ENCODE measurements at regions not wholly inside any gene's neighbourhood (a gene's known extent, or its start where the extent isn't known, plus 50 kb on each side); places are given as distances from the start of the nearest gene placed in this dataset.

DNA sequence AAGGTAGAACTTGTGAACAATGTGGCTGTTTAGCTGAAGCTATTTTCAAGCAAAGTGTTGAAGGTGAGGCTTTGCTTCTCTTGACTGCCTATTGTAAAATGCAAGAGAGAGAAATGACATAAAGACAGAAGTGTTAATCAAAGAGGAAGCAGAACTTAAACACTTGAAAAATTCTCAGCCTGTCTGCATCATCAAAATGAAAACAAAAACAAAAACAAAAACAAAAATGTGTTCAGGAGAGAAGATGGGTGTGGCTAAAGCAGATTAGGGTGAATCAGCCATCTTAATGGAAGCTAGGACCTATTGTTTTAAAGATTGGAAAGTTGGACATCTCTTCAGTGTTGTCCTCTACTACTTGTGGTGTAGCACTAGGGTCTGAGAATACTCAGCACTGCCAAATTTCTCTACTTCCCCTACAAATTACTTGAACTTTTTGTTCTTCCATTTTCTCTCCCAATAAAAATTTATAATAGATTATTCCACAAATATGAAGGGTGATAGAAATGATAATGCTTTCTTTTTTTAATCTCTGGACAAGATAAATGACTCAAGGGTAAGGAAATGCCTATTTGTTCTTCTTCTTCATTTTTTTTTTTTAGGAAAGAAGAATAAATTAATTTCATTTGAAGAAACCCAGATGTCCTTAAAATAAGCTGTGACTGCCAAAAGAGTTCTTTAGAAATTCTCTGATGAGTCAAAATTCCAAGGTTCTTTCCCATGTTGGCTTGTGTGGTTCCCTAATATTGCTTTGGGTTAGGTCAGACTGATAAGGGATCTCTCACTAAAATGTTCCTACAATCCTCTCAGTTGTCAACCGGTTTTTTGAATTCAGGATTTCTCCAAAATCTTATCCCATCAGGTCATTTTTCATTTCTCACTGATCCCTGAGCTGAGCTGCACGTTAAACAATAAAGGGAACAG lies 571.2 kb upstream of the ZEB2 start:
- TF ChIP-seq, protein P1, sequence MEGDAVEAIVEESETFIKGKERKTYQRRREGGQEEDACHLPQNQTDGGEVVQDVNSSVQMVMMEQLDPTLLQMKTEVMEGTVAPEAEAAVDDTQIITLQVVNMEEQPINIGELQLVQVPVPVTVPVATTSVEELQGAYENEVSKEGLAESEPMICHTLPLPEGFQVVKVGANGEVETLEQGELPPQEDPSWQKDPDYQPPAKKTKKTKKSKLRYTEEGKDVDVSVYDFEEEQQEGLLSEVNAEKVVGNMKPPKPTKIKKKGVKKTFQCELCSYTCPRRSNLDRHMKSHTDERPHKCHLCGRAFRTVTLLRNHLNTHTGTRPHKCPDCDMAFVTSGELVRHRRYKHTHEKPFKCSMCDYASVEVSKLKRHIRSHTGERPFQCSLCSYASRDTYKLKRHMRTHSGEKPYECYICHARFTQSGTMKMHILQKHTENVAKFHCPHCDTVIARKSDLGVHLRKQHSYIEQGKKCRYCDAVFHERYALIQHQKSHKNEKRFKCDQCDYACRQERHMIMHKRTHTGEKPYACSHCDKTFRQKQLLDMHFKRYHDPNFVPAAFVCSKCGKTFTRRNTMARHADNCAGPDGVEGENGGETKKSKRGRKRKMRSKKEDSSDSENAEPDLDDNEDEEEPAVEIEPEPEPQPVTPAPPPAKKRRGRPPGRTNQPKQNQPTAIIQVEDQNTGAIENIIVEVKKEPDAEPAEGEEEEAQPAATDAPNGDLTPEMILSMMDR (IDR thresholded peaks at IDR 0.05) = no peak
- Mint-ChIP-seq H3K4me3 (ENCODE audit: unreplicated experiment) (no peak overlapping the region), H3K27me3 (ENCODE audit: unreplicated experiment) (no peaks in the 10 kb centered on the region), H3K27ac (ENCODE audit: unreplicated experiment) (no peak overlapping the region), H3K9me3 (ENCODE audit: unreplicated experiment) (peaks cover 14% of the 10 kb centered on the region), H3K36me3 (ENCODE audit: unreplicated experiment) (peaks cover 6% of the 10 kb centered on the region), H3K4me1 (ENCODE audit: unreplicated experiment) (peaks cover 64% of the 10 kb centered on the region)
- DNase-seq (ENCODE audit: extremely low spot score, unreplicated experiment) = no peak

DNA sequence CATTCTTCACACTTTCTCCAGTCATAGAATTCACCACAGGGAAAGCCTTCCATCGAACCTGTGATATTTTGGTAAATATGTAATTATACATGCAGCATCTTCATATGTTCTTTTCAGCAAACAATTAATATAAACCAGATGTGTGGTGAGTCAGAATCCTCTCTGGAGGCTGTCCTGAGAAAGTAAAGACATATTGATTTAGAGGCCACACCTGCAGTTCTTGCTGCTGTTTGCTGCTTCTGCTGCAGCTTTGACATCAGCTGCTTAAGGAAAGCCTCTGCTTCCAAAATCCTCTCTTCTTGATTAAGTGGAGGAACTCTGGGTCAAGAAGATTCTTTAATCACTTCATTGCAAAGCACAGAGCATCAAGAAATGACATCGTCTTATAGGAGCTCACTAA lies 568.8 kb upstream of the ZEB2 start:
- peaks cover 6% of the 10 kb centered on the region for H3K36me3 Mint-ChIP-seq (ENCODE audit: unreplicated experiment)
- H3K4me3 Mint-ChIP-seq (ENCODE audit: unreplicated experiment) = no peak overlapping the region
- H3K4me1 Mint-ChIP-seq (ENCODE audit: unreplicated experiment) = peaks cover 59% of the 10 kb centered on the region
- H3K27me3 Mint-ChIP-seq (ENCODE audit: unreplicated experiment) = no peaks in the 10 kb centered on the region
- TF ChIP-seq, protein P1 (IDR thresholded peaks at IDR 0.05) = no peak
- DNase-seq (ENCODE audit: extremely low spot score, unreplicated experiment) = no peak
- no peak overlapping the region for H3K27ac Mint-ChIP-seq (ENCODE audit: unreplicated experiment)
- H3K9me3 Mint-ChIP-seq (ENCODE audit: unreplicated experiment) = peaks cover 6% of the 10 kb centered on the region

DNA sequence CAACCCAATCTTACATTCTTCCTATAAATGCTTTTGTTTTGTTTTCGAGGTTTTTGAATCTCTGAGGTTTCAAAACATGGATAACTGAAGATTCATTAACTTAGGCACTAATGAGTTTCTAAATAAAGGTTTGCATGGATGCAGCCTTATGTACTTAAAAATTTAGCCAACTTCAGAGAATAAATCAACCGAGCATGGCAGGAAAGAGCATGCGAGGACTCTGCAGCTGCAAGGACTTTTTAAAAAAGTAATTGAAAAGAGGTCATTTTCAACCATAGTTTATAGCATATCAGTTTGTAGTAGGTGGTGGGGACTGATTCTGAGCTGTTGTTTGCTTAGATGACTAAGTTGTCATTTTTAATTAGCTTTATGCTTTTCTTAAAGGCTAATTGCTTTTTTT lies 567.0 kb upstream of the ZEB2 start:
- H3K36me3 Mint-ChIP-seq (ENCODE audit: unreplicated experiment) = peaks cover 6% of the 10 kb centered on the region
- TF ChIP-seq, protein P1 (IDR thresholded peaks at IDR 0.05) = no peak
- peaks cover 6% of the 10 kb centered on the region for H3K9me3 Mint-ChIP-seq (ENCODE audit: unreplicated experiment)

DNA sequence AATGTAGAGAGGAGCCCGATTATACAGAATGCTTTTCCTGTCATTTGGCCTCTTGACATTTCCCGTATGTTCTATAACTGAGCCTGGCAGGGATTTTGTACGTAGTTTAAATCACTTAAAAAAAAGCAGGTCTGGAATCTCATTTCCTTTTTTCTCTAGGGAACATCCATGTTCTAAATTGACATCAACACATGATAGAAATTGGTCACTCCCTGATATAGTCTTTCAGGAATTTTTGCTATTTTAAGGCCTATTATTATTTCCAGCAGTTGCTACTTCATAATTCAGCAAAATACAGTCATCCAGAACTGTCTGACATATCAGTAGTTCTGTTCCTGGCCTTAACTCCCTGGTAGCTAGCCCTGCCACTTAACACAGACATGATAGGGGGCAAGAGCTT lies 565.7 kb upstream of the ZEB2 start:
- TF ChIP-seq, protein P1 (IDR thresholded peaks at IDR 0.05) = no peak
- Mint-ChIP-seq H3K4me1 (ENCODE audit: unreplicated experiment) (peaks cover 43% of the 10 kb centered on the region), H3K27me3 (ENCODE audit: unreplicated experiment) (no peaks in the 10 kb centered on the region), H3K27ac (ENCODE audit: unreplicated experiment) (peak overlapping the region; percentile 78), H3K4me3 (ENCODE audit: unreplicated experiment) (no peak overlapping the region), H3K9me3 (ENCODE audit: unreplicated experiment) (peaks cover 2% of the 10 kb centered on the region), H3K36me3 (ENCODE audit: unreplicated experiment) (peaks cover 3% of the 10 kb centered on the region)
- no peak for DNase-seq (ENCODE audit: extremely low spot score, unreplicated experiment)

More for the DNA sequence above, 567.0 kb upstream of the ZEB2 start:
- no peak for DNase-seq (ENCODE audit: extremely low spot score, unreplicated experiment)
- Mint-ChIP-seq H3K27me3 (ENCODE audit: unreplicated experiment) (no peaks in the 10 kb centered on the region), H3K4me3 (ENCODE audit: unreplicated experiment) (no peak overlapping the region), H3K4me1 (ENCODE audit: unreplicated experiment) (peaks cover 52% of the 10 kb centered on the region), H3K27ac (ENCODE audit: unreplicated experiment) (peak overlapping the region; percentile 54)

DNA sequence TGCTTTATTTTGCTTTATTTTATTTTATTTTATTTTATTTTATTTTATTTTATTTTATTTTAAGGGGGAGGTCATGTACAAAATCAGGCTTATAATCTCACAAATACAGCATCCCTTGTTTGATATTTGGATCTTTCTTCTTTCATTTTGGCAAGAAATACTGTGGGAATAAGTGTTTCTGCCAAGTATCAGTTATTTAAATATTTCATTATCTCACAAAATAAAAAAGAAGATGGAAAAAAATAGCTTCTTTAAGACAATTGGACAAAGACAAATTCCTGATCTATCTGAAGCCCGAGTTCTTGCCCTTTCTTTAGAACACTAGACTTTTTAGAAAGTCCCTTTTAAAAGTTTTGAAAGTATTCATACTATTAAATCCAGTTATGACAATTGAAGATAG lies 560.5 kb upstream of the ZEB2 start:
- DNase-seq (ENCODE audit: extremely low spot score, unreplicated experiment) = no peak
- Mint-ChIP-seq H3K36me3 (ENCODE audit: unreplicated experiment) (peaks cover 6% of the 10 kb centered on the region), H3K4me3 (ENCODE audit: unreplicated experiment) (no peak overlapping the region), H3K4me1 (ENCODE audit: unreplicated experiment) (peaks cover 35% of the 10 kb centered on the region), H3K27ac (ENCODE audit: unreplicated experiment) (no peak overlapping the region), H3K9me3 (ENCODE audit: unreplicated experiment) (no peaks in the 10 kb centered on the region), H3K27me3 (ENCODE audit: unreplicated experiment) (no peaks in the 10 kb centered on the region)
- TF ChIP-seq, protein P1 (IDR thresholded peaks at IDR 0.05) = no peak

Measured in osteocyte (in vitro differentiated cells).